ENCODE measurements at regions not wholly inside any gene's neighbourhood (a gene's known extent, or its start where the extent isn't known, plus 50 kb on each side); places are given as distances from the start of the nearest gene placed in this dataset.

DNA sequence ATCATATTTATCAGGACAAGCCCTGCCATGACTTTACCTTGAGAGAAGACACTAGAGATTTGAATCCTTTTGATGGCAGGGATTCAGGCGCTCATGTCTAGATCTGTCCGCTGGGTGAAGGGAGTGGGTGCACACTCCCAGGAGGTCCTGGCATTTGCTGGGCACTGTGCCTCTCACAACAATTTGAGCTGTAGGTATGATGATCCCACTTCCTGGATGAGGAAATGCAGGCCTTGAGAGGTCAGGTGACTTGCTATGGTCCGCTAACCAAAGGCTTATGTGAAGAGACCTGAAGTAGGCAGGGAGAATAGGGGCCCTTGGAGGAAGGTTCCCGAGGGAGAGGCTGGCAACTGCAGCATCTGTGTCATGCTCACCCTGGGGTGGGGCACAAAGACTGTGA lies 206.1 kb downstream of the HAUS1 start:
- Mint-ChIP-seq H3K36me3 (no peaks in the 10 kb centered on the region), H3K4me1 (peaks cover 21% of the 10 kb centered on the region), H3K27me3 (ENCODE audit: low read depth) (no peaks in the 10 kb centered on the region), H3K27ac (no peak overlapping the region), H3K9me3 (peaks cover 14% of the 10 kb centered on the region), H3K4me3 (no peak overlapping the region)
- POLR2A ChIA-PET: interaction anchor here (0.6 kb wide), 1 partner anchor 464 kb away, joined by 5 read pairs; no protein-coding TSS in a partner anchor
- CTCF ChIA-PET: interaction anchor here (0.6 to 2.6 kb wide), 7 partner anchors 12 to 348 kb away, joined by 3 to 11 read pairs (median 4); no protein-coding TSS in a partner anchor
- no peak for TF ChIP-seq NFE2L1 (CRISPR knock-in tag; IDR thresholded peaks at IDR 0.05)
- no peak for TF ChIP-seq OVOL2 (CRISPR knock-in tag; IDR thresholded peaks at IDR 0.05; ENCODE audit: borderline replicate concordance)
- no peak for TF ChIP-seq JAZF1 (CRISPR knock-in tag; IDR thresholded peaks at IDR 0.05)
- TF ChIP-seq ZNF671 (CRISPR knock-in tag; IDR thresholded peaks at IDR 0.05): no peak
- TF ChIP-seq, protein P1, sequence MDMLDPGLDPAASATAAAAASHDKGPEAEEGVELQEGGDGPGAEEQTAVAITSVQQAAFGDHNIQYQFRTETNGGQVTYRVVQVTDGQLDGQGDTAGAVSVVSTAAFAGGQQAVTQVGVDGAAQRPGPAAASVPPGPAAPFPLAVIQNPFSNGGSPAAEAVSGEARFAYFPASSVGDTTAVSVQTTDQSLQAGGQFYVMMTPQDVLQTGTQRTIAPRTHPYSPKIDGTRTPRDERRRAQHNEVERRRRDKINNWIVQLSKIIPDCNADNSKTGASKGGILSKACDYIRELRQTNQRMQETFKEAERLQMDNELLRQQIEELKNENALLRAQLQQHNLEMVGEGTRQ (CRISPR knock-in tag; IDR thresholded peaks at IDR 0.05): peak; percentile 46; the same call in 1 of the 2 replicates
- no peak for TF ChIP-seq TCF7 (CRISPR knock-in tag; IDR thresholded peaks at IDR 0.05; ENCODE audit: low read depth)
- DNase-seq (ENCODE audit: low spot score) (no peak), ATAC-seq (no peak)

- DNase-seq (ENCODE audit: low spot score) (no peak), ATAC-seq (no peak; the same call in 1 of the 2 replicates)
- Mint-ChIP-seq H3K27ac (no peak overlapping the region), H3K4me1 (peaks cover 21% of the 10 kb centered on the region), H3K36me3 (no peaks in the 10 kb centered on the region), H3K9me3 (peaks cover 14% of the 10 kb centered on the region), H3K4me3 (no peak overlapping the region), H3K27me3 (ENCODE audit: low read depth) (no peaks in the 10 kb centered on the region)
- CTCF ChIA-PET: interaction anchor here (0.6 to 2.6 kb wide), 10 partner anchors 10 to 347 kb away, joined by 3 to 11 read pairs (median 4); no protein-coding TSS in a partner anchor
- POLR2A ChIA-PET: interaction anchor here (0.6 kb wide), 1 partner anchor 463 kb away, joined by 5 read pairs; no protein-coding TSS in a partner anchor
- TF ChIP-seq FOXJ3 (CRISPR knock-in tag; IDR thresholded peaks at IDR 0.05; ENCODE audit: borderline replicate concordance) (no peak), MLX (CRISPR knock-in tag; IDR thresholded peaks at IDR 0.05) (no peak), EMX1 (CRISPR knock-in tag; IDR thresholded peaks at IDR 0.05) (no peak), ZNF219 (CRISPR knock-in tag; IDR thresholded peaks at IDR 0.05; ENCODE audit: borderline replicate concordance) (no peak), NFYB (CRISPR knock-in tag; conservative IDR thresholded peaks at IDR 0.05; ENCODE audit: low read depth) (no peak), RELA (CRISPR knock-in tag; IDR thresholded peaks at IDR 0.05; ENCODE audit: borderline replicate concordance) (no peak), JAZF1 (CRISPR knock-in tag; IDR thresholded peaks at IDR 0.05) (no peak), MXD4 (CRISPR knock-in tag; IDR thresholded peaks at IDR 0.05; ENCODE audit: borderline replicate concordance) (no peak), CBFB (CRISPR knock-in tag; IDR thresholded peaks at IDR 0.05; ENCODE audit: low read depth) (no peak)
- TF ChIP-seq, protein P2, sequence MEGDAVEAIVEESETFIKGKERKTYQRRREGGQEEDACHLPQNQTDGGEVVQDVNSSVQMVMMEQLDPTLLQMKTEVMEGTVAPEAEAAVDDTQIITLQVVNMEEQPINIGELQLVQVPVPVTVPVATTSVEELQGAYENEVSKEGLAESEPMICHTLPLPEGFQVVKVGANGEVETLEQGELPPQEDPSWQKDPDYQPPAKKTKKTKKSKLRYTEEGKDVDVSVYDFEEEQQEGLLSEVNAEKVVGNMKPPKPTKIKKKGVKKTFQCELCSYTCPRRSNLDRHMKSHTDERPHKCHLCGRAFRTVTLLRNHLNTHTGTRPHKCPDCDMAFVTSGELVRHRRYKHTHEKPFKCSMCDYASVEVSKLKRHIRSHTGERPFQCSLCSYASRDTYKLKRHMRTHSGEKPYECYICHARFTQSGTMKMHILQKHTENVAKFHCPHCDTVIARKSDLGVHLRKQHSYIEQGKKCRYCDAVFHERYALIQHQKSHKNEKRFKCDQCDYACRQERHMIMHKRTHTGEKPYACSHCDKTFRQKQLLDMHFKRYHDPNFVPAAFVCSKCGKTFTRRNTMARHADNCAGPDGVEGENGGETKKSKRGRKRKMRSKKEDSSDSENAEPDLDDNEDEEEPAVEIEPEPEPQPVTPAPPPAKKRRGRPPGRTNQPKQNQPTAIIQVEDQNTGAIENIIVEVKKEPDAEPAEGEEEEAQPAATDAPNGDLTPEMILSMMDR (IDR thresholded peaks at IDR 0.05): no peak
- TF ChIP-seq, protein P3, sequence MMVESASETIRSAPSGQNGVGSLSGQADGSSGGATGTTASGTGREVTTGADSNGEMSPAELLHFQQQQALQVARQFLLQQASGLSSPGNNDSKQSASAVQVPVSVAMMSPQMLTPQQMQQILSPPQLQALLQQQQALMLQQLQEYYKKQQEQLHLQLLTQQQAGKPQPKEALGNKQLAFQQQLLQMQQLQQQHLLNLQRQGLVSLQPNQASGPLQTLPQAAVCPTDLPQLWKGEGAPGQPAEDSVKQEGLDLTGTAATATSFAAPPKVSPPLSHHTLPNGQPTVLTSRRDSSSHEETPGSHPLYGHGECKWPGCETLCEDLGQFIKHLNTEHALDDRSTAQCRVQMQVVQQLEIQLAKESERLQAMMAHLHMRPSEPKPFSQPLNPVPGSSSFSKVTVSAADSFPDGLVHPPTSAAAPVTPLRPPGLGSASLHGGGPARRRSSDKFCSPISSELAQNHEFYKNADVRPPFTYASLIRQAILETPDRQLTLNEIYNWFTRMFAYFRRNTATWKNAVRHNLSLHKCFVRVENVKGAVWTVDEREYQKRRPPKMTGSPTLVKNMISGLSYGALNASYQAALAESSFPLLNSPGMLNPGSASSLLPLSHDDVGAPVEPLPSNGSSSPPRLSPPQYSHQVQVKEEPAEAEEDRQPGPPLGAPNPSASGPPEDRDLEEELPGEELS (CRISPR knock-in tag; IDR thresholded peaks at IDR 0.05): no peak
- TF ChIP-seq, protein P4, sequence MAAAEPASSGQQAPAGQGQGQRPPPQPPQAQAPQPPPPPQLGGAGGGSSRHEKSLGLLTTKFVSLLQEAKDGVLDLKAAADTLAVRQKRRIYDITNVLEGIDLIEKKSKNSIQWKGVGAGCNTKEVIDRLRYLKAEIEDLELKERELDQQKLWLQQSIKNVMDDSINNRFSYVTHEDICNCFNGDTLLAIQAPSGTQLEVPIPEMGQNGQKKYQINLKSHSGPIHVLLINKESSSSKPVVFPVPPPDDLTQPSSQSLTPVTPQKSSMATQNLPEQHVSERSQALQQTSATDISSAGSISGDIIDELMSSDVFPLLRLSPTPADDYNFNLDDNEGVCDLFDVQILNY (CRISPR knock-in tag; IDR thresholded peaks at IDR 0.05): no peak
Measured at GRCh38 chr18:46310675-46311345, 206.6 kb downstream of the HAUS1 start.
